Tibial nerve (tissue), 4 donors: ENCODE measurements at regions not wholly inside any gene's neighbourhood (a gene's known extent, or its start where the extent isn't known, plus 50 kb on each side); places are given as distances from the start of the nearest gene placed in this dataset.

Experiments
- DNase-seq, 2 donors: peaks; one replicate each; pipeline ENCODE4 v3.0.0-alpha.2; 2019; ENCODE audit warnings: low spot score in 2 of 2
- H3K27ac ChIP-seq, 4 donors: fragments of 200-600 bp; sonication (generic) in 3 of 4; one replicate each; pipeline ENCODE4 v1.5.1; 2017 to 2019; ENCODE audit warnings: mild to moderate bottlenecking in 1 of 4
- H3K27me3 ChIP-seq, 2 donors: fragments of 200-600 bp; sonication (generic) in 1 of 2; one replicate each; pipeline versions ENCODE4 v1.5.1 to v1.6.0; 2017 to 2019
- H3K36me3 ChIP-seq, 3 donors: fragments of 200-600 bp; sonication (generic); one replicate each; pipeline ENCODE4 v1.5.1; 2018 to 2019
- H3K4me1 ChIP-seq, 4 donors: fragments of 200-600 bp; sonication (generic) in 3 of 4; one replicate each; pipeline ENCODE4 v1.5.1; 2017 to 2019
- H3K4me3 ChIP-seq, 4 donors: fragments of 200-600 bp; sonication (generic) in 3 of 4; one replicate each; pipeline ENCODE4 v1.5.1; 2017 to 2019; ENCODE audit warnings: mild to moderate bottlenecking in 1 of 4, moderate library complexity in 1 of 4
- H3K9me3 ChIP-seq, 4 donors: fragments of 200-600 bp; sonication (generic) in 3 of 4; one replicate each; pipeline ENCODE4 v1.5.1; 2017 to 2019
- EP300 ChIP-seq, 2 donors: sonication (generic); formaldehyde crosslinking; IDR thresholded peaks; one replicate each; pipeline ENCODE4 v1.6.1; 2017; ENCODE audit warnings: antibody characterized with exemption in 2 of 2, mild to moderate bottlenecking in 1 of 2
- POLR2A ChIP-seq, 2 donors: fragments of 450-650 bp; IDR thresholded peaks; one replicate each; pipeline ENCODE4 v1.6.1; 2017; ENCODE audit warnings: antibody characterized with exemption in 2 of 2, mild to moderate bottlenecking in 2 of 2, moderate library complexity in 2 of 2
- WGBS, 2 donors: methylation state at CpG; one replicate each; pipeline ENCODE4 v1.1.5; 2018; 5-methylcytosine and 5-hydroxymethylcytosine counted together
- TF ChIP-seq, protein P1 (sequence below), 5 experiments: fragments of 200-600 bp in 3 of 5; fragments of 450-650 bp in 2 of 5; sonication (generic) in 3 of 5; IDR thresholded peaks; one replicate each; pipeline ENCODE4 v1.5.1; 2016 to 2019; ENCODE audit warnings: antibody characterized with exemption in 5 of 5, mild to moderate bottlenecking in 3 of 5, moderate library complexity in 2 of 5

DNA sequence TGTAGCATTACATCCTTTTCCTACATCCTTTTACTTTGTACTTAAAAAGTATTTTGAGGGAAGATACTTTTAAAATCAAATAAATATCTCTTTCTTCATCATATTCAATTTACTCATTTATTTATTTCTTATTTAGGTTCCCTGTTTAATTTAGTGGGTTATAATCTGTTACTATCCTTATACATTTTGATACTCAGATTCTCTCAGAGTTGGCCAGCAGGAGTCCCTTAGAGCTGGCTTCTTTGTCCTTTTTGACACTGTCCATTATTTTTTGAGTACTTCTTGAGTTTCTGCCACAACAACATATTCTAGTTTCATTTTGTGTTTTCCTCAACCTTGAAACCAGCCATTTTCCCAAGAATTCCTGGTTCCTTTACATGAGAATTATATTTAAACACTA is 111.6 kb upstream of the DCBLD2 start:
- H3K9me3 ChIP-seq: no peaks in the 10 kb centered on the region
- H3K4me3 ChIP-seq: no peak overlapping the region
- TF ChIP-seq EP300 (IDR thresholded peaks at IDR 0.05) (no peak), POLR2A (IDR thresholded peaks at IDR 0.05) (no peak)
- TF ChIP-seq, protein P1, sequence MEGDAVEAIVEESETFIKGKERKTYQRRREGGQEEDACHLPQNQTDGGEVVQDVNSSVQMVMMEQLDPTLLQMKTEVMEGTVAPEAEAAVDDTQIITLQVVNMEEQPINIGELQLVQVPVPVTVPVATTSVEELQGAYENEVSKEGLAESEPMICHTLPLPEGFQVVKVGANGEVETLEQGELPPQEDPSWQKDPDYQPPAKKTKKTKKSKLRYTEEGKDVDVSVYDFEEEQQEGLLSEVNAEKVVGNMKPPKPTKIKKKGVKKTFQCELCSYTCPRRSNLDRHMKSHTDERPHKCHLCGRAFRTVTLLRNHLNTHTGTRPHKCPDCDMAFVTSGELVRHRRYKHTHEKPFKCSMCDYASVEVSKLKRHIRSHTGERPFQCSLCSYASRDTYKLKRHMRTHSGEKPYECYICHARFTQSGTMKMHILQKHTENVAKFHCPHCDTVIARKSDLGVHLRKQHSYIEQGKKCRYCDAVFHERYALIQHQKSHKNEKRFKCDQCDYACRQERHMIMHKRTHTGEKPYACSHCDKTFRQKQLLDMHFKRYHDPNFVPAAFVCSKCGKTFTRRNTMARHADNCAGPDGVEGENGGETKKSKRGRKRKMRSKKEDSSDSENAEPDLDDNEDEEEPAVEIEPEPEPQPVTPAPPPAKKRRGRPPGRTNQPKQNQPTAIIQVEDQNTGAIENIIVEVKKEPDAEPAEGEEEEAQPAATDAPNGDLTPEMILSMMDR (IDR thresholded peaks at IDR 0.05): no peak
- DNase-seq: no peak
- H3K27me3 ChIP-seq: no peaks in the 10 kb centered on the region
- no peak overlapping the region for H3K27ac ChIP-seq
- H3K4me1 ChIP-seq: no peaks in the 10 kb centered on the region
- no peaks in the 10 kb centered on the region for H3K36me3 ChIP-seq

DNA sequence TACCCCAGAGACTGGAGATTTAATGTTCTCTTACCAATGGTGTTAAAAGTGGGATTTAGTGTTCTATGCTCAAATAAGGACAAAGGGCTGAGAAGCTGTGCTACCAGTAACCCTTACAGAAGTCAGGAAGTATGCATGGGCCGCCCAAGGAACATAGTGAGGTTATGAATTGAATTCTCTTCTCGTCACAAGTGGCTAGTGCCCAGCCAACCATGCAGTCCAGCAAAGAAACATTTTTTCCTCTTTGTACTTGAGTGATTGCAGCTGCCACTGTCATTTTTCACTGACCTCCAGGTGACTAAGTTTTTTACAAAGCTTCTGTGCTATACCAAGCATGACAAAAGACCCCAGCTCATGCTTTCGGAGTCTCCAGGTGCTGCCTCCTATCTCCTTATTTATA is 110.6 kb upstream of the DCBLD2 start:
- no peaks in the 10 kb centered on the region for H3K27me3 ChIP-seq
- H3K36me3 ChIP-seq: no peaks in the 10 kb centered on the region
- no peak overlapping the region for H3K27ac ChIP-seq
- no peaks in the 10 kb centered on the region for H3K4me1 ChIP-seq
- WGBS, 2 donors: 65 to 76% methylated on average over 3 of the region's 3 CpGs
- no peaks in the 10 kb centered on the region for H3K9me3 ChIP-seq
- no peak overlapping the region for H3K4me3 ChIP-seq
- TF ChIP-seq, protein P1 (IDR thresholded peaks at IDR 0.05): no peak
- TF ChIP-seq POLR2A (IDR thresholded peaks at IDR 0.05): no peak
- TF ChIP-seq EP300 (IDR thresholded peaks at IDR 0.05): no peak
- no peak for DNase-seq

DNA sequence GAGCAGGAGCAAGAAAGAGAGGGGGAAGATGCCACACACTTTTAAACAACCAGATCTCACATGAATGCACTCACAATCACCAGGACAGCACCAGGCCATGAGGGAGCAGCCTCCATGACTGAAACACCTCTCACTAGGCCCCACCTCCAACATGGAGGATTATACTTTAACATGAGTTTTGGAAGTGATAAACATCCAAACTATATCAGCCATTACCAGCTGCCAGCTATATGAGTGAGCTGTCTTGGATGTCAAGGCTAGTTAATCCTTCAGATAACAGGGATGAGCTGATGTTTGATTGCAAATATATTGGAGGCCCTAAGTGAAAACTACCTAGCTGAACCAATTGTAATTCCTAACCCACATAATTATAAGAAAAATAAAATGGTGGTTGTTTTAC is 108.4 kb upstream of the DCBLD2 start:
- H3K36me3 ChIP-seq: no peaks in the 10 kb centered on the region
- no peaks in the 10 kb centered on the region for H3K4me1 ChIP-seq
- no peak for DNase-seq
- no peaks in the 10 kb centered on the region for H3K9me3 ChIP-seq
- no peak overlapping the region for H3K4me3 ChIP-seq
- TF ChIP-seq POLR2A (IDR thresholded peaks at IDR 0.05): no peak
- TF ChIP-seq, protein P1 (IDR thresholded peaks at IDR 0.05): no peak
- no peak for TF ChIP-seq EP300 (IDR thresholded peaks at IDR 0.05)
- H3K27ac ChIP-seq: no peak overlapping the region
- no peaks in the 10 kb centered on the region for H3K27me3 ChIP-seq

DNA sequence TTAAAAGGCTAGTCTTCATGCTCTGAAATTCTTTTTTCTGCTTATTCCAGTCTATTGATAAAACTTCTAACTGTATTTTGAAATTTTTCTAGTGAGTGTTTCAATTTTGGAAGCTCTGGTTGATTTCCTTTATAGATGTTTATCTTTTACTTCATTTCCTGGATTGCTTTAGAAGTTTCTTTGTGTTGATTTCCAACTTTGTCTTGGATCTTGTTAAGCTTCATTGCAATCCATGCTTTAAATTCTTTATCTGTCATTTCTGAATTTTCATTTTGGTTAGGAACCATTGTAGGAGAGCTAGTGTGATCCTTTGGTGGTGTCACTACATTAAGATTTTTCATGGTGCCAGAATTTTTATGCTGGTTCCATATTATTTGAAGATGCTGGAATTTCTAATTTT is 105.2 kb upstream of the DCBLD2 start:
- Histone ChIP-seq H3K36me3 (no peaks in the 10 kb centered on the region), H3K4me1 (no peaks in the 10 kb centered on the region), H3K27me3 (no peaks in the 10 kb centered on the region), H3K9me3 (no peaks in the 10 kb centered on the region), H3K4me3 (no peak overlapping the region), H3K27ac (no peak overlapping the region)
- TF ChIP-seq, protein P1 (IDR thresholded peaks at IDR 0.05): no peak
- TF ChIP-seq EP300 (IDR thresholded peaks at IDR 0.05) (no peak), POLR2A (IDR thresholded peaks at IDR 0.05) (no peak)
- no peak for DNase-seq

DNA sequence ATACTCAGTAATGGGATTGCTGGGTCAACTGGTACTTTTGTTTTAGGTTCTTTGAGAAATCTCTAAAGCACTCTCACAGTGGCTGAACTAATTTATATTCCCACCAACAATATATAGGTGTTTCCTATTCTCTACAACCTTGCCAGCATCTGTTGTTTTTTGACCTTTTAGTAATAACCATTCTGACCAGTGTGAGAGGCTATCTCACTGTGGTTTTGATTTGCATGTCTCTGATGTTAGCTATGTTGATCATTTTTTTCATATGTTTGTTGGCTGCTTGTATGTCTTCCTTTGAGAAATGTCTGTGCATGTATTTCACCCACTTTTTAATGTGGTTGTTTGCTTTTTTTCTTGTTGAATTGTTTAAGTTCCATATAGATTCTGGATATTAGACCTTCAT is 98.2 kb upstream of the DCBLD2 start:
- H3K36me3 ChIP-seq: no peaks in the 10 kb centered on the region
- no peak overlapping the region for H3K27ac ChIP-seq
- DNase-seq: no peak
- H3K27me3 ChIP-seq: no peaks in the 10 kb centered on the region
- H3K9me3 ChIP-seq: no peaks in the 10 kb centered on the region
- TF ChIP-seq, protein P1 (IDR thresholded peaks at IDR 0.05): no peak
- no peak for TF ChIP-seq EP300 (IDR thresholded peaks at IDR 0.05)
- H3K4me1 ChIP-seq: no peaks in the 10 kb centered on the region
- H3K4me3 ChIP-seq: no peak overlapping the region
